ENCODE measurements at regions not wholly inside any gene's neighbourhood (a gene's known extent, or its start where the extent isn't known, plus 50 kb on each side); places are given as distances from the start of the nearest gene placed in this dataset.
"Not testable (repeated sequence)": the region's sequence is repeated elsewhere in the genome, so short reads cannot be mapped to it uniquely, and the experiment has no call there.

DNA sequence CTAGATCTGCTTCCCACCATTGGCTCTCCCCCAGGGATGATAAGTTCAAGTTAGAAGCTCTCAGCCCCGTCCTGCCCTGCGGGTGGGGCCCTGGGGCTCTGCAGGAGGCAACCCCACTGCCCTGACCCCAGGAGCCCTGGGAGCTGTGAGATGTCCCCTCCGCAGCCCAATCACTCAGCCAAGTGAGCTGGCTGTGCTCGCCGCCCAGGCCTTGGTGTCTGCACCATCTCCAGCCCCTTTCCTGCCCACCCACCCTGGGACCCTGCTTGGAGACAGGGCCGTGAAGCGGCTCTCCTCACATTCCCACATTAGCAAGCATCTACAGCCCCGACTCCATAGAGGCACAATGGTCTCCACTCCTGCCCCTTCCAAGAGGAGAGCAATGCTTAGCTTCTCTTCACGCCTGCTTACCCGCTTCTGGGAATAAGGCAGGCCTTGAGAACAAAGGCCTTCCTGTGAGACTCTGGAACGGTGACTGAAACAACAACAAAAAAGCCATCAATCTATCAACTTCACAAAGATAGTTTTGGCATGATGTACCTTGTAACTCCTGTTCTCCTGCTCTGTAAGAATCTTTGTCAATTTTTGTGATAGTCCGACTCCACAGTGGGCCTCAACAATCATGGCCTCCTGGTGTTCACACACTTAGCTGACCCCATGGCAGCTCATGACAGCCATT, 67.7 kb downstream of the FOXL3 start:
- Mint-ChIP-seq H3K27ac (ENCODE audit: unreplicated experiment) (no peak overlapping the region), H3K9me3 (ENCODE audit: low read depth) (no peaks in the 10 kb centered on the region)
- no peak for DNase-seq (ENCODE audit: low spot score)

DNA sequence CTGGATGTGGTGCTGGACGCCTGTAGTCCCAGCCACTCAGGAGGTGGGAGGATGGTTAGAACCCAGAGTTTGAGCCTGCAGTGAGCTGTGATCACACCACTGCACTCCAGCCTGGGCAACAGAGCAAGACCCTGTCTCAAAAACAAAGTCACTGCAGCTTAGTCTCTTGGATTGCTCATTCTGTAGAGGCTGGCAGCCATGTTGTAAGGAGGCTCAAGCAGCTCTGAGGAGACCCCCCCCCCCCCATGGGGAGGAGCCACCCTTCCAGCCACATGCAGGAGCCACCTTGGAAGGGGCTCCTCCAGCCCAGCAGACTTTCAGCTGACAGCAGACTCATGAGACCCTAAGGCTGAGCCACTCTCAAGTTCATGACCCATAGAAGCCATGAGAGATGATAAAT, 68.4 kb downstream of the FOXL3 start:
- TF ChIP-seq, protein P1, sequence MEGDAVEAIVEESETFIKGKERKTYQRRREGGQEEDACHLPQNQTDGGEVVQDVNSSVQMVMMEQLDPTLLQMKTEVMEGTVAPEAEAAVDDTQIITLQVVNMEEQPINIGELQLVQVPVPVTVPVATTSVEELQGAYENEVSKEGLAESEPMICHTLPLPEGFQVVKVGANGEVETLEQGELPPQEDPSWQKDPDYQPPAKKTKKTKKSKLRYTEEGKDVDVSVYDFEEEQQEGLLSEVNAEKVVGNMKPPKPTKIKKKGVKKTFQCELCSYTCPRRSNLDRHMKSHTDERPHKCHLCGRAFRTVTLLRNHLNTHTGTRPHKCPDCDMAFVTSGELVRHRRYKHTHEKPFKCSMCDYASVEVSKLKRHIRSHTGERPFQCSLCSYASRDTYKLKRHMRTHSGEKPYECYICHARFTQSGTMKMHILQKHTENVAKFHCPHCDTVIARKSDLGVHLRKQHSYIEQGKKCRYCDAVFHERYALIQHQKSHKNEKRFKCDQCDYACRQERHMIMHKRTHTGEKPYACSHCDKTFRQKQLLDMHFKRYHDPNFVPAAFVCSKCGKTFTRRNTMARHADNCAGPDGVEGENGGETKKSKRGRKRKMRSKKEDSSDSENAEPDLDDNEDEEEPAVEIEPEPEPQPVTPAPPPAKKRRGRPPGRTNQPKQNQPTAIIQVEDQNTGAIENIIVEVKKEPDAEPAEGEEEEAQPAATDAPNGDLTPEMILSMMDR (IDR thresholded peaks at IDR 0.05), result no peak
- Mint-ChIP-seq H3K27me3 (ENCODE audit: low read depth) (peaks cover 4% of the 10 kb centered on the region), H3K4me3 (ENCODE audit: unreplicated experiment) (no peak overlapping the region), H3K27ac (ENCODE audit: unreplicated experiment) (no peak overlapping the region), H3K4me1 (ENCODE audit: low read depth) (peaks cover 15% of the 10 kb centered on the region), H3K9me3 (ENCODE audit: low read depth) (no peaks in the 10 kb centered on the region), H3K36me3 (ENCODE audit: low read depth) (no peaks in the 10 kb centered on the region)
- DNase-seq (ENCODE audit: low spot score), result no peak

More for the DNA sequence above, 67.7 kb downstream of the FOXL3 start:
- no peak overlapping the region for H3K4me3 Mint-ChIP-seq (ENCODE audit: unreplicated experiment)
- peaks cover 14% of the 10 kb centered on the region for H3K4me1 Mint-ChIP-seq (ENCODE audit: low read depth)
- H3K27me3 Mint-ChIP-seq (ENCODE audit: low read depth), result peaks cover 4% of the 10 kb centered on the region
- TF ChIP-seq, protein P1 (IDR thresholded peaks at IDR 0.05), result no peak
- no peaks in the 10 kb centered on the region for H3K36me3 Mint-ChIP-seq (ENCODE audit: low read depth)

DNA sequence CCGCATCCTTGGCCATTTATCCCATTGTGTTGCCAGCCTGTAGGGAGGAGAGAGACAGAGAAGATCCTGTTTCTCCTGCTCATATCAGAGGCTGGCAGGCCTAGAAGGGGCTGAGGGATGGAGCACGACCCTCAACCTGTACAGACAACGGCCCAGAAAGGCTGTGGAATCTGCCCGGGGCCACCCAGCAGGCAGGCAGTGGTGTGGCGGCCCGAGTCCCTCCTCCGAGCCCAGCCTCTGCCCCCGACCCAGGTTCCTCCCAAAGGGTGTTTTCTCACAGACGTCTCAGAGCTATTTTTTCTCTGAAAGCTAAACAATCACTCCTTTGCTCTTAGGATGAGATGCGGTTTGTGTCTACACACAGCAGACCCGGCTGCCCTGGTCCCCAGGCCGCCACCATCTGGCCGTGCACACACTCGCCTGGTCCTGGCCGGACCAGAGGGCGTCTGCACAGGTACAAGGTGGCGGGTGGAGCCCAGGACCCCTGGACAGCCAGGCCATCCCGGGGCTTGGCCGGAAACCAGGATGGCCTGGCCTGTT, 69.3 kb downstream of the FOXL3 start:
- peak; percentile 82 for DNase-seq (ENCODE audit: low spot score)
- TF ChIP-seq, protein P1 (IDR thresholded peaks at IDR 0.05), result no peak
- Mint-ChIP-seq H3K27me3 (ENCODE audit: low read depth) (peaks cover 4% of the 10 kb centered on the region), H3K4me3 (ENCODE audit: unreplicated experiment) (no peak overlapping the region), H3K9me3 (ENCODE audit: low read depth) (no peaks in the 10 kb centered on the region), H3K27ac (ENCODE audit: unreplicated experiment) (no peak overlapping the region), H3K4me1 (ENCODE audit: low read depth) (peaks cover 11% of the 10 kb centered on the region), H3K36me3 (ENCODE audit: low read depth) (no peaks in the 10 kb centered on the region)

DNA sequence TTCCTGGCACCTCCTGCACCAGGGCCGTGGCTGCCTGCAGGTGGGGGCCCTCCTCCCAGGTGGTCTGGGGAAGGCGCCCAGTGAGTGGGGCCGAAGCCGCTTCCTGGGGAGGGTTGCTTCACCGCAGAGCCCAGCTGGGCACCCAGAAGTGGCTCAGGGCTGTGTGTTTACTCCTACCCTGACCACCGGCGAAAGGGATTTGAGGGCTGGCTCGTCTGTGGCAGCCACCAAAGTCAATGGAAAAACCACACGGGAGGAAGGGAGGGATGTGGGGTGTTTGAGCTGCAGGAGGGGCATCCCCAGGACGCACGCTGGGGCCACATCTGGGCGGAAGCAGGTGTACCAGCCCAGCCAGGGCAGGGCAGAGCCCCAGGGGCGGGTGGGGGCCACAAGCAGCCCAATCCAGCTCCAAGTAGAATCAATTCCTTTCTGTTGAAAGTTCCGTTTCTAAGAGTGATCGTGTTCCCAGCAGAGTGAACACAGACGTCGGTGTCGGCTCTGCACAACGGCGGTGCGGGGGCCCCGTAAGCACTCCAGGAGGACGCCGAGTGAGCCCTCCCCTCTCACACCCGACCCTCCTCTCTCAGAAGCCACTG, 69.9 kb downstream of the FOXL3 start:
- peak; percentile 83 for DNase-seq (ENCODE audit: low spot score)
- Mint-ChIP-seq H3K4me1 (ENCODE audit: low read depth) (peaks cover 11% of the 10 kb centered on the region), H3K27ac (ENCODE audit: unreplicated experiment) (no peak overlapping the region), H3K9me3 (ENCODE audit: low read depth) (no peaks in the 10 kb centered on the region), H3K36me3 (ENCODE audit: low read depth) (no peaks in the 10 kb centered on the region), H3K27me3 (ENCODE audit: low read depth) (peaks cover 4% of the 10 kb centered on the region), H3K4me3 (ENCODE audit: unreplicated experiment) (no peak overlapping the region)
- TF ChIP-seq, protein P1 (IDR thresholded peaks at IDR 0.05), result no peak

DNA sequence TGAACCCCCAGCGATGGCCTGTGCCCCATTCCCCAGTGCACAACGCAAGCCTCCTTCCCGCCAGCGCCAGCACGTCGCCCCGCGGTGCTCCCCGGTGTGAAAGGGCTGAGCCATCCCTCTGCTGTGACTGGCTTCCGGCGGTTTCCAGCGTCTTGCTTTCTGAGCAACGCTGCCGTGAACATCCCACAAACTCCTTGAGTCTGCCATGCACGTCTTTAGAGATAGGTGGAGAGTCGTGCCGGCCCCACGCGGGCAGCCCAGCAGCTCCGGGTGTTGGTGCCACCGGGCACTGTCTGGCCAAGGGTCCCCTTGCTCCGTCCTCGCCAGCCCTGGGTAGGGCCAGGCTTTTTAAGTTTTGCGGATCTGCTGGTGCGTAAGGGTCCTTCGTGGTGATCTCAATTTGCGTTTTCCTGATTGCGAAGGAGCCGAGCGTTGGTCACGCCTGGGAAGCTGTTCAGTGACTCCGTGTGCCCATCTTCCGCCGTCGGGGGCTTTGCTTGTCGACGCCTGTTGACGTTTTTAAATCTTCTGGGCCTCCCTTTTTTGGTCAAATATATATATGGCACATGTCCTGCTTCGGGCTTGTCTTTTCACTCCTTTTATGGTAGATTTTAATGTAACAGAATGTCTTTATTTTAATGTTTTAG, 70.6 kb downstream of the FOXL3 start:
- Mint-ChIP-seq H3K27me3 (ENCODE audit: low read depth) (peaks cover 4% of the 10 kb centered on the region), H3K36me3 (ENCODE audit: low read depth) (no peaks in the 10 kb centered on the region), H3K4me3 (ENCODE audit: unreplicated experiment) (no peak overlapping the region), H3K27ac (ENCODE audit: unreplicated experiment) (no peak overlapping the region), H3K9me3 (ENCODE audit: low read depth) (no peaks in the 10 kb centered on the region), H3K4me1 (ENCODE audit: low read depth) (peaks cover 11% of the 10 kb centered on the region)
- peak; percentile 59 for DNase-seq (ENCODE audit: low spot score)
- TF ChIP-seq, protein P1 (IDR thresholded peaks at IDR 0.05), result no peak

DNA sequence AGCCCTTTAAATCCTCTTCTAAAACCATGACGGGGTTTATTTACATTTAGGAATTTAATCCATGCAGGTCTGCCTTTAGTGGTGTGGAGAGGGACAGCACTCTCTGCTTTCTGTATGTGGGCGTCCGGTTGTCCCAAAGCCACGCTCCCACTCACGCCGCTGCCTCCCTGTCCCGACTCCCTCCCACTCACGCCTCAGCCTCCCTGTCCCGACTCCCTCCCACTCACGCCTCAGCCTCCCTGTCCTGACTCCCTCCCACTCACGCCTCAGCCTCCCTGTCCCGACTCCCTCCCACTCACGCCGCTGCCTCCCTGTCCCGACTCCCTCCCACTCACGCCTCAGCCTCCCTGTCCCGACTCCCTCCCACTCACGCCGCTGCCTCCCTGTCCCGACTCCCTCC, 71.2 kb downstream of the FOXL3 start:
- H3K9me3 Mint-ChIP-seq (ENCODE audit: low read depth); H3K36me3 Mint-ChIP-seq (ENCODE audit: low read depth): not testable (repeated sequence)

More for the DNA sequence above, 71.2 kb downstream of the FOXL3 start:
- peaks cover 15% of the 10 kb centered on the region for H3K4me1 Mint-ChIP-seq (ENCODE audit: low read depth)
- not testable (repeated sequence) for DNase-seq (ENCODE audit: low spot score); H3K27me3 Mint-ChIP-seq (ENCODE audit: low read depth); H3K27ac Mint-ChIP-seq (ENCODE audit: unreplicated experiment); H3K4me3 Mint-ChIP-seq (ENCODE audit: unreplicated experiment)

Measured in chondrocyte (in vitro differentiated cells).